ENCODE measurements at regions not wholly inside any gene's neighbourhood (a gene's known extent, or its start where the extent isn't known, plus 50 kb on each side); places are given as distances from the start of the nearest gene placed in this dataset.

DNA sequence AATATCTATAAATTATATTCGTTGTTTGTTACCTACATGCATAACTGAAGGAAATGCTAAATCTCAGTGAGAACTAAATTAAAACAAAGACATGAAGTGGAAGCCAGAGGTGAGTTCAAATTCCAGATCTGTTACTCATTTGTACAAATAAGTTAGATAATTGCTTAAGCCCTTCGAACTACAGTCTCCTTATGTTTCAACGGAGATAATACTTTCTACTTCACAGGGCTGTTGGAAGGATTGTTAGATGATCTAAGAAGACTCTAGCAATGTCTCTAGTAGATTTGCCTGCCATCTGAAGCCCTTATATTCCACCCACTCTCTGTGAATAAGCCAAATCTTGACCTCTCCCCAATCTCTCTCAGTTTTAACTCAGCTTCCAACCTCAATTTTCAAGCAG is 125.8 kb downstream of the P2RY1 start:
- DNase-seq: no peak

DNA sequence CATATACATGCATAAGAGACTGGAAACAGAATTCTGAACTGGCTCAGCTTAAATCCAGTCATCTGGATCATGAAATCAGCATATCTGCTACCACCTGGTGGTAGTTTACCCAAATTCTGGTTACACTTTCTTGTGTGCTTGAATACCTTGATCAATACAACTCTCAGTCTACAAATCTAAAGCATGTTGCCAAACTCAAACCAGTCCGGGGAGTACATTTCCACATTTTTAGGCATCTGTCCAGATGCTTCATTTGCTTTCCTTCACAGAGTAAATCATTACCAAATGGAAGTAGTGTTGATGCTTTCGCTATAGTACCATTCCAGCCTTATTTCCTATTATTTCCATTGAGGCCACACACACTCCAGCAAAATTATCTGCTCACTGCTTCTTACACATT is 126.4 kb downstream of the P2RY1 start:
- DNase-seq: no peak

DNA sequence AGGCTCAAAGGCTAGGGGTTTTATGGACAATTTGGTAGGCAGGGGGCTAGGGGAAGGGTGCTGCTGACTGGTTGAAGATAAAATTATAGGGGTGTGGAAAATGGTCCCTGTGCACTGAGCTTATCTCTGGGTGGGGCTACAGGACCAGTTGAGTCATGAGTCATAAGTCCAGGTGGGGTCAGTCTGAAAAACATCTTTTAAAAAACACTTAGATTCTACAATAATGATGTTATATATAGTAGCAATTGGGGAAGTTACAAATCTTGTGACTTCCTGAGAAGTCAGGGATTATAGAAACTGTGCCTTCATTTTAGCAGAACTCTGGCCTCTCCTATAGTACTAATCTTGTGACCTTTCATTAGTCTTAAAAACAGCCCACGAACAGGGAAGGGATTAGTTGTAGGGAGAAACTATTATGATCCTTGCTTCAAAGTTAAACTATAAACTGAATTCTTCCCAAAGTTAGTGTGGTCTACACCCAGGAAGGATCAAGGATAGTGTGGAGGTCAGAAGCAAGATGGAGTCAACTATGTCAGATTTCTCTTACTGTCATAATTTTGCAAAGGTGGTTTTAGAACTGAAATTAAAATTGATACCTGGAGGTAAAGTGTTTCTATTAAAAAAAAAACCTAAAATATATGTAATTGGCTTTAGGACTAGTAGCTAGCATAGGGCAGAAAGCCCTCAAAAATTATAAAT is 130.1 kb downstream of the P2RY1 start:
- DNase-seq: no peak

DNA sequence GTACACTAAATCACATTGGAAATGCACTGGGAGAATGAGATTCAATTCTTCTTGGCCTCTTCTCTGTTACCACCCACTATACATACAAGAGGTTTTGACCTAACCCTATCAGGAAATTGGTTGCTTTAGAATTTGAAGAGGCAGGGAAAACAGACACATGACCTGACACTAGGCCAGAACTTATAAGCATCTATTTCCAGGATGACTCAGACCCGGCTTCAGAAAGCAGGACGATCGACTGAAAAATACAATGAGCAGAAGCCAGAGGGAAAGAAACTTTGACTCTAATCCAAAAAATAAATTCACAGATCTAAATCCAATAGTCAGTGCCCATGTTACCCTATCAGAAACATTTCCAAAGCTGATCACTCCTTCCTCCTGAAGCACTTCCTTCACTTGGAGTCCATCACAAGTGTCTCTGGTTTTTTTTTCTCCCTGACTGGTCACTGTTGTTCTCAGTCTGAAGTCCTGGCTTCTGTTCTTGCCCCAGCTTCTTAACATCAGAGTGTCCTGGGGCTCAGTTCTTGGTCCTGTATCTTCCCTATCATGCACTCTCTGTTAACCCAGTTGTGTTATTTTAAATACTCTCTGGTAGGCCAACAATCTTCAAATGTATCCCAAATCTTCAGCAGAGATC is 133.6 kb downstream of the P2RY1 start:
- no peak for DNase-seq

DNA sequence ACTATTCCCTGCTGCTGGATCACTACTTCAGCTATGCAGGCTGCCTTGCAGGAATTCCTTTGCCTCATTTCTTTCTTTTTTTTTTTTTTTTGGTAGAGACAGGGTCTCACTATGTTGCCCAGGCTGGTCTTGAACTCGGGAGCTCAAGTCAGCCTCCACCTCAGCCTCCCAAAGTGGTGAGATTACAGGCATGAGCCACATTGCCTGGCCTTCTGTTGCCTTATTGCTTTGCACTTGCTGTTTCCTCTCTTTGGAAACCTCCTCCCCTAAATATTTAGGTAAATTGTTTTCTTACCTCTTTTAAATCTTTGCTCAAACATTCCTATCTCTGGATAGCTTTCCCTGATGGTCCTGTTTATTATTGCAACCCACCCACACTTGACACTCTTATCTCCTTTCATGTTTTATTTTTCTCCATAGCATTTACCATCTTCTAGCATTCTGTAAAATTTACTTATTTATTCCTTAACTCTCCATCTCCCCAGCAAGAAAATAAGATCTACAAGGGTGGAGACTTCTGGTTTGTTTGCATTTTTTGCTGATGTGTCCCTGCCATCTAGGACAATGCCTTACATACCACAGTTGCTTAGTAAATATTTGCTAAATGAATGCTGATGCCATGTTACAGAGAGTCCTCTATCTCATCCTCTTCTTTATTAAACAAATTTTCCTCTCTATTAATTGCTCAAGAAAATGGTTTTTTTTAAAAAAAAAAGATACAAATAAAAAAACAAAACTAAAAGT is 134.8 kb downstream of the P2RY1 start:
- no peak for DNase-seq

DNA sequence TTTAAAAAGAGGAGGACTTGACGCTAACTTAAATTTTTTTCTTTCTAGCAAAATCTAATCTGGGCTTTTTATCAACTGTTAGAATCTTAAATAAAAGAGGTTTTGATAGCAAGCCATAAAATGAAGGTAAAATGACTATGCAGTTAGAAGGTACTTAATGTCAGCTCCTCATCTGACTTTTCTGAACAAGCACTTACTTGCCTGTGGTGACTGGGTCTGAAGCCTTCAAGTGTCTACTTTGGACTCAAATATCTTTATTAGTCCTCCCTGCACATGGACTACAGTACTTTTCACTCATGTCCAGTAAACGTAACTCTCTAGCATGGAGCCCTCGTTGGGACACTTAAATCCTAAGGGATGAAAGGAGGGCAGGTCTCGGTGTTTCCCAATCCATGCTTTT is 135.9 kb downstream of the P2RY1 start:
- no peak for DNase-seq

DNA sequence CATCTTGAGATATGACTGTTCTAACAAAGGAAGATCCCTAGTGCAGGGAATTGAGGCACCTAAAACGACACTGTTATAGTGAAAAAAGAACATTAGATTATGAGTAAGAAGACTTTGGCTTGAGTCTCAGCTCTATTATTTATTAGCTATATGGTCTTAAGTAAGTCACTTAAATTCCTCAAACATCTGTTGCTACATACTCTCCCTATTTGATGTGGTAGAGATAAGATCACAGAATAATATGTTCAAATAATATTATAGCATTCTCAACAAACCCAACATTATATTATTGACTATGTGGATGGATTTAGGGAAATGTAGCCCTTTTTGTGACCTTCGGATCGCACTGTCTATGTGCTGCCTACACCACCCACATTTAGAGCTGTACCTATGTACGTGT is 136.9 kb downstream of the P2RY1 start:
- DNase-seq: no peak

DNA sequence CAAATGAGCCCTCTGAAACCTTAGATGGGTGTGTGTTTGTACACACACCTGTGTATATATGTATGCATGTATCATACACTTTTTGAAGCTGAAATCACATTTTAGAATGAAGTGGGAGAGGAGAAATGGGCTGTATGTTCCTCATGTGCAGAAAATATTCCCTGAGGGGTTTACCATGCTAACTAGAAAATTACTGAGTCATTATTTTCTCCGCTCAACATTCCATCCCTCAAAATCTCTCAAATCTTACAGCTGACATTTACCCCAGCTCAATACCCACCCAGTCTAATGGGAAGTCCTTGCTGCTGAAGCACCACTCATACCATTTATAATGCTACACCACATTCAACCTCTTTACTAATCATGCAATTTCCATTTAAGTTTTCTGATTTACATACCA is 138.6 kb downstream of the P2RY1 start:
- no peak for DNase-seq

DNA sequence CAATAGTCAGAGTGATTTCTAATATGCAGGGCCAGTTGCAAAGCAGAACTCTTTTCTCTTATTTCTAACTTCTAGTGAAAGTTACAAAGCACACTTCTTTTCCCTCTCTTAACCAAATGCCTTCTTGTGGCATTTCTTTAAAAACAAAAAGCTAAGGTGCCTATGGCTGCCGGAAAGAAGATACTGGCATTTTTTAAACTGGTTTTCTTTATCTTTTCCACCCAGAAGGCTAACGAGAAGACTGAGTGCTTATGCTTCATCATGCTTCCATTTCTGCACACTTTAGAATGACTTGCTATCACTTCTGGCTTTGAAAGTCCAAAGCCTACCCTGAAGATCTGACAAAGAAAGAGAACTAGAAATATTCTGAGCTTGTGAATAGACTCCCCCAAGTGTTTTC is 141.3 kb downstream of the P2RY1 start:
- no peak for DNase-seq

DNA sequence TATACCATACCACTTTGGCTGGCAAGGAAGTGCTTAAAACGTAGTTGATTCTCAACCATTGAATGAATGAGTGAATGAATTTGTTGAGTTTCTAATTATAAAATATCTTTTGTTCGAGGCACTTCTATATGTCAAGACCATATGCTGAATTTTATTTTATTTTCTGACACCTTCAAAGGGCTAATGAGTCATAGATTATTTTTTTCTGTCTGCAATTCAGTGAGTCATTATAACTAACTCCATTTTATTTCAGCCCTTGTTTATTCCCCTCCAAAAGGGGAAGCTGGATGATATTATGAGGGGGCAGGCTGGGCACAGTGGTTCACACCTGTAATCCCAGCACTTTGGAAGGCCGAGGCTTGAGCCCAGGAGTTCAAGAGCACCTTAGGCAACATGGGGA is 142.4 kb downstream of the P2RY1 start:
- no peak for DNase-seq

DNA sequence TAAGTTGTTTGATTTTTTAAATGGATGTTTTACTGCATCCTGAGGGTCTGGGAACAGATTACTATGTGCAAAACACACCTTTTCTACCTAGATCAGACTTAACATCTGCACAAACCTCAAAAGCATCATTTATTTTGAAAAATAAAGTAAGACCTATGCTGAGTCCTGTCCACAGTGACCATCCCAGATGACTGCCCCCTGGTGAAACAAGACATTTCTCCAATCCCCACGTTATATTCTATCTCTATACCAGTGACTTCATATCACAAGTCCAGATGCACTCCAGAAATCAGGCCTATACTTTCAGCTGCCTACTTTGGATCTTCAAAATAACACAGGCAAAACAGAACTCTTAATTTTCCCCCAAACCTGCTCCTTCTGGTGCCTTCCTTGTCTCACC is 143.2 kb downstream of the P2RY1 start:
- no peak for DNase-seq

DNA sequence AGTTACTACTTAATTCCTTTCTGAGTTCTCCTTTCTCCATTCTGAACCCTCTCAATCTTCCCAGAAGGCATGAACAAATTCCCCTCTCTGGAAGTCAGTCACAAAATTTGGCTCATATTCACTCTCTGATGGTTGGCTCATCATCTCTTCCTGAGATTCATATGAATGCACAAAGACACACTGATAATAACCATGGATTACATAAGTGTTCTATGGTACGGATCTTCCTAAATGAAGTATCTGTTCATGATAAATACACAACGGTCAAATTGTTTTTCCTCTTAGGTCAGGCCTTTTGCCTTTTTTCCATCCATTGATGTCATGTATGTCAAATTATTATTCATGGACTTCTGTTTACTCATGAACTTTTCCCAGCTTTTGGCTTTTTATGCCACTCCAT is 162.6 kb downstream of the P2RY1 start:
- DNase-seq: no peak

DNA sequence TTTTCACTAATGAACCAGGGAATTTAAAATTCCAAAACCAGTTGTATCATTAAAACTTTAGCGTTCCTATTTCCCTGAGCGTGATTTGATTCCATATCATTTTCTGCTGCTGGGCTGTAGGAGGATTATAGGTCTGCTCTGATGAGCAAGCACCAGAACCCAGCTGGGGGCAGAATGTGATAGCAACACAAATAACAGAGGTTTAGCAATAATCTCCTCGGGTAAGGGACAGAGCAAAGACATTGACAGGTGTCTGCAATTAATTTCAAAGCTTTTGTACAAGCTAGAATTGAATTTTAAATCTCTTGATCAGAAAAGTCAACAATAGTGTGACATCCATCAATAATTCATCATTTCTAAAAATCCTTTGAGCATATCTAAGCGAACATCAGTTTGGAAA is 163.4 kb upstream of the RAP2B start:
- DNase-seq: no peak

DNA sequence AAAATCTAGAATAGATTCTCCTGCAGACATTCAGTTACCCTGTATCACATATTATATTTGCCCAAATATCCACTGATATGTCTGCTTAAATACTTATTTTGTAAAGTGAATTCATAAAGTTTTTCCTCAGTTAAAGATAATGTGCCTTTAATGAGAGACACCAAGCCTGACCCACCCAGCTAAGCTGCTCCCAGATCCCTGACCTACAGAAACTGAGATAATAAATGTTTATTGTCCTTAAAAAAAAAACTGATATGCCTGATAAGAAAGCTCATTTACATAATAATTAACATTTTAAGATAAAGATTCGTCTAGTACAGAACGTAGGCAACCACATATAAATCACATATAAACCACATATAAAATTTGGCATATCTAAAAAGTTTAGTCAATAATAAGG is 161.7 kb upstream of the RAP2B start:
- no peak for DNase-seq

DNA sequence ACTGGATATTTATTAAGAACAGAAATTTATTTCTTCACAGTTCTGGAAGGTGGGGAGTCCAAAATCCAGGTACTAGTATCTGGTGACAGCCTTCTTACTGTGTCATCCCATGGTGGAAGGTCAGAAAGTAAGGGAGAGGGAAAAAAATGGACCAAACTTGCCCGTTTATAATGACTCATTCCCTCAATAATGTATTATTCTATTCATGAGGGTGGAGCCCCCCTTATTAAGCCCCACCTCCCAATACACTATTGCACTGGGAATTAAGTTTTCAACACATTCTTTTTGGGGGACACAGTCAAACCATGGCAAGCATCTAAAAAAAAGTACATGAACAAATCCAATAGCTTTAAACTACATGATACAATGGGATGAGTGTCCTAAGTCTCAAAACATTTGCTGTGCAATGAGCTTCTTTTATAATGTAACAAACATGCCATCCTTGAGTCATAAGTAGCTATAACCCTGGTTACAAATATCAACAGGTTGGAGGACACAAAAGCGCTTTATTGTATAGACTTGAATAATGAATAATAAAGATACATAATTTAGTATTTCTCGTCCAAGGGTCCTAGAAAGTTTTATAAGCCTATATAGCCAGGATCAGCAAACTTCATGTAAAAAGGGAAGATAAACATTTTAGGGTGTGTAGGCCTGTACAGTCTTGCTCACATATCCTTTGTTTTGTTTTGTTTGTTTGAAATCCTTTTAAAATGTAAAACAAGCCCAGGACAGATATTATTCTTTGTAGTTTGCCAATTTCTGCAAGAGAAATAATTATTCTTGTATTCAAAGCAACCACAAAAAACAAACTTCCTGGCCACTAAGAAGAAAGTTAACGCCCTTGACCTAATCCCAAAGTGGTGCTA is 160.6 kb upstream of the RAP2B start:
- no peak for DNase-seq

DNA sequence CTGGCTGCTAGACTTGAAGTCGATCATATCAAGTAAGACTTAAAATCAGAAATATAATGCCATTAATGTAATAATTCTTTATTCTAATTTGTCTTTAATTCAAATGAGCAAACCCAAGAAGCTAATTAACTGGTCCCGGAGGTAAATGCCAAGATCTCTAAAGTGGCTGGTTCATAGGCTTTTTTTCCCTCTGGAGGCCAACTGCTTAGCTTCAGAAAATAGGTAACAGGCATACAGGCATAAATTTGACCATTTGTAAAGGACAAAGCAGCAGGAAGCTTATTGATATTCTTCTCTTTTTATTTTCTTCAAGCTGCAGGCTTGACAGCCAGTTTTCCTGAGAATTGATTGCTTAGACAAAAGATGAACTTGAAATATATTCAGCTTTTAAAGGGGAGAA is 158.6 kb upstream of the RAP2B start:
- no peak for DNase-seq

DNA sequence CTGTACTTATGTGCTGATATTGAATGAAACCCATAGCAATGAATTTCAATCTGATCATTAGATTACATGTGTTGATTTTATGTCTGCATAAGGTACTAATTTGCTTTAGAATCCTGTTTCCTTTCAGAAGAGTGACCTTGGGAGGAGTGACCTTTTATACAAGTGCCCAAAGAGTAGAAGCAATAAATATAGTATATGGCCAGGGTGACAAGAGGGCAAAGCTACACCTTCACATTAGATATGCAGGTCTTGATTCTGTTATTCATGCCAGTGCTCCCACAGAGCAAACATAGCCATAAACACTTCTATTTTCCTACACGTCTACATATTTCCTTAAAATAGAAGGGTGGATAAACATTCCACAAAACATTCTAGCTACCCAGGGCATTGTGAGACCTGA is 158.2 kb upstream of the RAP2B start:
- DNase-seq: no peak

DNA sequence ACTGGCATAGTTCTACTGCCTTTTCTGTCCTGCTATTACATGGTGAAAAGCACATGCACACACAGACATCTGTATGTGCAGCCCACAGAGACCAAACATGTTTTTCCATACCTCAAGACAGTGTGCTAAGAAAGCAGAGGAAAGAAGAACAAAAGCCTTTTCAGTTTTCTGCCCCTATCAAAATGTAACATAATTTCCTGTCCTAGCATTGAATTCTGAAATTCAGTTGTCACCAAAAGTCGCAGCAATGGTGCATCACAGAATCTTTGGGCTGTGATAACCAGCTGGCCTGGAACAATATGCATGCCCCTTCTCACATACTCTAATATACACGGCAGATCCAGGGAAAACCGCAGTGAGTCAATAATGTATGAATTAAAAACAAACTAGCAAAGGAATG is 153.8 kb upstream of the RAP2B start:
- DNase-seq: no peak

DNA sequence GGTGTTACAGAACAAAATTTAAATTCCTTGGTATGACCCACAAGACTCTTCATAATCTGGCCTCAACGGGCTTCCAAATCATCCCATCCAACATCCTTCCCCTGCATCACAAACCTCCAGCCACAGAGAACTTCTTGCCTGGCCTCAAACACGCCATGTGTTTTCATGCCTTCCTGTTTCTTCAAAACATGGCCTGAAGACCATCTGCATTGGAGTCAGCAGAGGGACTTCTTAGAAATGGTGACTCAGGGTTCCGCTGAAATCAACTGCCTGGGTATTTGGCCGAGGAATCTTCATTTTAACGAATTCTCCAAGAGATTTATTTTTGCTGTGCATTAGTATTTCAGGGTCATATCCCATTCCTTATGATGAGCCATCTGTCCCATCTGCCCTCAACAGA is 138.1 kb upstream of the RAP2B start:
- no peak for DNase-seq

DNA sequence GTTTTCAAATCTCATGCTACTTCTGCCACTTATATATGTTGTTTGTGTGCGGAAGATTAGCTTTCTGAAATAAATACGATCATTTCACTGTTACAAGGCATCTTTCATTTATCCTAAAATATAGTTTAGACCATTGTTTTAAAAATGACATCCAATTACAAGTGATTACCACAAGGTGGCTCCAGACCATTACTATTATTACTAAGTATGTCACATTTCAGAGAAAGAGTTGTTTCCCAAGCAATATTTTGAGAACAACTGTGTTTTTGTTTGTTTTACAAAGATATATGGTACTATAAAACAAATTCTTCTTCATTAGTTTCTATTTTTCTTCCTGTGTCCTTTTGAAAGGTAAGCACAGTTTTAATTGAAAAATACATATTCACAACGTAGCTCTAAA is 136.0 kb upstream of the RAP2B start:
- no peak for DNase-seq

DNA sequence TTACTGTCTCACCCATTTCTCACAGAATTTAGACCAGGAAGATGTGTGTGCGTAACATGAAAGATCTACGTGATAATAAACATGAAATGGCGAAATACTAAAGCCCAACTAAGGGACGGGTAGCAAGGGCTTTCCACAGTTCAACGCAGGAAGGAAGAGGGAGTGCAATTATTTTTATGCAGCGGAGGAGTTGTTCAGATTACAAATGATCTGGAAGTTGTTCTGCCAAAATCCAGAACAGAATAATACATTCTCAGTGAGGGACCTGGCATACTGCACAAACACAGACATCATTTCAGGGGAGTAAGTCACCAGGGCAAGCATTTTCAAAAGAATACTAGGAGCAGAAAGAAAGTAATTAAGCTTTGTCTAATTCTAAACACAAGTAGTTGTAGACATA is 133.6 kb upstream of the RAP2B start:
- no peak for DNase-seq

DNA sequence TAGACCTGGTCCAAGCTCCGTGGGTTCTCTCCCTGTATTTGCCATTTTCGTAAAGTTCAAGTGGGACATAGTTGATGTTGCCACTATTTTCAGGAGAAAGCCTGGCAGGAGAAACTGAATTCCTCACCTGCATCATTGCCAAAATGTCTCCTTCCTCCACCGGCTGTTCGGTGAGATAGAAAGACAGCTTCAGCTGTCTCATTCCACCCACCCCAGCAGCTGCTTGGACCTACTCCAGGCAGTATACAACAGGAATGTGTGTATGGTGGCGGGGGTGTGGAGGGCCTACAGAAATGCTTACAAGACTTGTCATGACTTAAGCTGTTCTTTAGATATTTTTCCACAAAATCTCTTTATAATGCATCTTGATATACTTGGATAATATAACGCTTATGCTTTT is 132.7 kb upstream of the RAP2B start:
- no peak for DNase-seq

DNA sequence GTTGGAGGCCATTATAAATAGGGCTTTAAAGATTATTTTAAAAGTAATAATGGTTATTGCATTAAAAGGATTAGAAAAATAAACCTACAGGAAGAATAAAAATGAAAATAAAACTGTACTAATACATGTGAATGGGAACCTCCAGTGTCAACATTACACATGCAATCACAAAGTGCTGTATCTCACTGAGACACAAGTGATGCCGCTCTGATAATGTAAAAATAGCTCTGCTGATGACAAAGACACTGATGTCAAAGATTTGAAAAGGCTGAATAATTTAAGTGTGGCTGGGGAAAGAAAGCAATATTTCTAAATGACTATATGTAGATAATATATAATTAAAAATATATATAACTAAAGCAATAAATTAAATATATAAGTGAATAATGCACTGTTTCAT is 129.1 kb upstream of the RAP2B start:
- DNase-seq: no peak

DNA sequence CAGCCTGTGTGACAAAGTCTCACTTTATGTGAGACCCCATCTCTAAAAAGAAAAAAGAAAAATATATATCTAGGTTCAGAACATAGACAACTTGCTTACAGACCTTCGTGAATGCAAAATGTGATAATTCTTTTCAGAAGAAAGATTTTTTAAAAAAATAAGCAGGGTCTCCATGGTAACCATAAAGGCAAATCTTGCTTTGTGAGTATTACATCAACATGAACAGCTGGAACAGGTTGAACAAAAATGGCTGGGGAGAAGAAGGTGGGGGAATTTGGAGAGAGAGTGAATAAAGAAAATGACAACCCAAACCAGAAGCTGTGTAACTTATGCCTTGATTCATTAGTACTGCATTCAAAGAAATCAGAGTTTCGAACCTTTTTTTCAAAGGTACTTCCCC is 125.2 kb upstream of the RAP2B start:
- DNase-seq: no peak

All from NCI-H146 (cell line).